Natural killer cell treated with Interleukin-12 subunit alpha and Interleukin-12 subunit beta and Interleukin-15 and Interleukin-18, amount 100 ng/mL, for 72 hours (primary cell): ENCODE measurements at regions not wholly inside any gene's neighbourhood (a gene's known extent, or its start where the extent isn't known, plus 50 kb on each side); places are given as distances from the start of the nearest gene placed in this dataset.
"Not testable (repeated sequence)": the region's sequence is repeated elsewhere in the genome, so short reads cannot be mapped to it uniquely, and the experiment has no call there.

Experiments
- ATAC-seq, 2 donors: fragments of 150-1000 bp; cut with Tn5 transposase in 1 of 2; sonication (Bioruptor Pico), chemical (Tn5 transposase) in 1 of 2; 2 replicates each; pipeline ENCODE4 v1.10.0; 2021
- DNase-seq: peaks from one replicate; pipeline ENCODE4 v3.0.0; 2022; ENCODE audit warnings: low spot score
- H3K27ac Mint-ChIP-seq, 2 donors: 1 replicate in 1 of 2; 2 replicates in 1 of 2; pipeline ENCODE4 v1.8.0; 2022; ENCODE audit warnings: mixed read lengths in 2 of 2, mild to moderate bottlenecking in 1 of 2, moderate library complexity in 1 of 2
- H3K27me3 Mint-ChIP-seq, 2 donors: 1 replicate in 1 of 2; 2 replicates in 1 of 2; pipeline ENCODE4 v1.8.0; 2022; ENCODE audit warnings: mixed read lengths in 2 of 2
- H3K36me3 Mint-ChIP-seq: one replicate; pipeline ENCODE4 v1.8.0; 2022; ENCODE audit warnings: mixed read lengths
- H3K4me1 Mint-ChIP-seq, 2 donors: 1 replicate in 1 of 2; 2 replicates in 1 of 2; pipeline ENCODE4 v1.8.0; 2022; ENCODE audit warnings: low read depth in 2 of 2, mixed read lengths in 2 of 2, mild to moderate bottlenecking in 1 of 2
- H3K4me3 Mint-ChIP-seq: one replicate; pipeline ENCODE4 v1.8.0; 2022; ENCODE audit warnings: mixed read lengths
- H3K9me3 Mint-ChIP-seq: 2 replicates; pipeline ENCODE4 v1.8.0; 2022; ENCODE audit warnings: mixed read lengths

DNA sequence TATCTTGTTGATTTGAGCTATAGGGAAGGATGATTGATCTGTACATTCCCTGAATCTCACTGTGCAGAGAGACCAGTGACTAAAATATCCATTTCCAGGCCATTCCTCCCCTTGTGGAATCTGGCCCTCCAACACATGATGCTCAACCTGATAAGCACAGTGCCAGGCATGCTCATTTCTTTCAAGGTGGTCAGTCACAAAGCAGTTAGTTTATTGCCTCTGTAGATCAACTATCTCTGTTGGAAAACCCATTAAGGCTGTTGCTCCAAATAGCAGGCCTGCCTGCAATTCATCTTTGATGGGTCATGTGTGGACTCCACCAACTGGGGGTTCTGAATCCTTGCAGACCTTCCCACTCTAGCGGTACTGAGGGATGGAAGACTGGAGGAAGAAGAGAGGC, 168.6 kb upstream of the FOXK1 start:
- H3K9me3 Mint-ChIP-seq: peaks cover 7% of the 10 kb centered on the region
- H3K27me3 Mint-ChIP-seq: peaks cover 3 to 12% of the 10 kb centered on the region in 2 donors
- H3K27ac Mint-ChIP-seq: no peak overlapping the region
- no peak overlapping the region for H3K4me3 Mint-ChIP-seq
- H3K36me3 Mint-ChIP-seq: no peaks in the 10 kb centered on the region
- no peak for DNase-seq
- no peaks in the 10 kb centered on the region for H3K4me1 Mint-ChIP-seq
- ATAC-seq: no peak

DNA sequence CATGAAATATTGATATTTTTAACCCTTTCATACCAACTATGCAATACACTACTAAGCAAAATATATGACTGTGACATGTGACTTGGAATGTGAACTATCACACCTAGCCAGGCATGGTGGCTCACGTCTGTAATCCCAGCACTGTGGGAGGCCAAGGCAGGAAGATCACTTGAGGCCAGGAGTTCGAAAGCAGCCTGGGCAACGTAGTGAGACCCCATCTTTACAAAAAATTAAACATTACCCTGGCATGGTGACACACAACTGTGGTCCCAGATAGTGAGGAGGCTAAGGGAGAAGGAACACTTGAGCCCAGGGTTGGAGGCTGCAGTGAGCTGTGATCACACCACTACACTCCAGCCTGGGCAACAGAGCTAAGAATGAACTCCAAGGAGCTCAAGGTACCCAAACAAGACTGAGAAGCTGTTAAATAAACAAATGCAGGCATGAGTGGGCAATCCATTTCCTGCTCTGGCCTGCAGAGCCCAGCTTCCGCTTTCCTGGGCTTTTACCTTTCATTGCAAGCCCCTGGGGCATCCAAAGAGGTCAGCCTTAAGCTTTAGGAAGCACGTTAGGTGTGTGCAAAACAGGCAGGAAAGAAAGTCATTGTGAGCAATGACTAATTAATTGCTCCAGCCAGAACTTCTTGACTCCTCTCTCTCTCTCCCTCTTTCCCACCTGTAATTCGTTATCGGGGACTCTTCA, 162.1 kb upstream of the FOXK1 start:
- Mint-ChIP-seq H3K4me1 (no peaks in the 10 kb centered on the region), H3K27ac (no peak overlapping the region), H3K4me3 (no peak overlapping the region), H3K27me3 (peaks cover 5 to 25% of the 10 kb centered on the region in 2 donors), H3K36me3 (no peaks in the 10 kb centered on the region), H3K9me3 (no peaks in the 10 kb centered on the region)
- no peak for ATAC-seq
- no peak for DNase-seq

DNA sequence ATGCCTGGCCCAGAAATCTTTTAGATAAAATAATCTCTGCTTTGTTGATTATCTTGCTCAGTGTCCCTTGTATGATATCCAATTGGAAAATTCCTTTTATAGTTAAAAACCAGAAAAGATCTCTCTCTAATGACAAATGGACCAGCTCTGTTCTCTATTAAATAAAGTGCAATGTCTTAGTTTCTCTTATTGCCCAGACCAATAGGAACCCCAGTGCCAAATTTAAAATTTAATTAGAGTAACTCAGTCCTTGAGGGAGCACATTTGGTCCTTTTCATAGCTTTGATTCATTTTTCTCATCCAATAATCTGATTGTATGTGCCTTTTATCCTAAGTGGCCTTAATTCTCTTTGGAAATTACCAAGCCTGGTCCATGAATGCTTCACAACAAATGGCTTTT, 158.9 kb upstream of the FOXK1 start:
- ATAC-seq (no peak), DNase-seq (no peak)
- H3K4me1 Mint-ChIP-seq: no peaks in the 10 kb centered on the region
- peaks cover 11 to 27% of the 10 kb centered on the region in 2 donors for H3K27me3 Mint-ChIP-seq
- H3K27ac Mint-ChIP-seq: no peak overlapping the region
- no peaks in the 10 kb centered on the region for H3K9me3 Mint-ChIP-seq
- H3K36me3 Mint-ChIP-seq: no peaks in the 10 kb centered on the region
- no peak overlapping the region for H3K4me3 Mint-ChIP-seq

DNA sequence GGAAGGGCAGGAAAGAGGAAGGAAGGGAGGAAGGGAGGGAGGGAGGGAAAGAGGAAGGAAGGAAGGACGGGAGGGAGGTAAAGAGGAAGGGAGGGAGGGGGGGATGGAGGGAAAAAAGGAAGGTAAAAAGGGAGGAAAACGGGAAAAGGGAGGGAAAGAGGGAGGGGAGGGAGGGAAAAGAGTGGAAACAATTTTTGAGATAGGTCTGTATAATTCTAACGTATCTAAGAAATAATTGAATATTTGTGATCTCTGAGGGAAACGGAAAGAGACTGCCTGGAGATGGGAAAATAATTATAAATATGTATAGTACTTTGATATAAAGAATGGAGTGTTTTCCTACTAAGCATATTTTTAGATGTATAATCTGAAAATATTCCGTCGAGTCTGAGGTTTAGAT, 158.2 kb upstream of the FOXK1 start:
- peaks cover 9 to 27% of the 10 kb centered on the region in 2 donors for H3K27me3 Mint-ChIP-seq
- ATAC-seq: no peak
- DNase-seq: no peak
- H3K9me3 Mint-ChIP-seq: no peaks in the 10 kb centered on the region
- H3K27ac Mint-ChIP-seq: no peak overlapping the region
- H3K4me3 Mint-ChIP-seq: no peak overlapping the region
- H3K4me1 Mint-ChIP-seq: no peaks in the 10 kb centered on the region
- H3K36me3 Mint-ChIP-seq: no peaks in the 10 kb centered on the region

DNA sequence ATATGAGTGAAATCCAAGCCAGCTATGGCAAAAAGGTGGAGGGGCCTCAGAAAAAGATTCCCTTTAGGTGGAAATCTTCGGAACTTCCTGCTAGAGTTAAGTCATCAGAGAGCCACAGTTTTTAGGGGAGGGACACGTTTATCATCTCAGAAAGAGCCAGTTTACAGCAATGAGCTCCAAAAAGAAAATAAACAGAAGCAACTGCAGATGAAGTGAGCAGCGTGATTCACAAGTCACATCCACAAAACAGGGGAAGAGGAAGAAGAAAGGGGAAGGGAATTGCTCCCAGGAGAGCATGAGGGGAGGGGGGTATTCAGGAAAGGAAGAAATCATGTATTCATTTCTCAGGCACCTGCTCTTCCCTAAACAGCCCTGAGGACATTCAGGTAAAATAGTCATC, 156.2 kb upstream of the FOXK1 start:
- H3K27me3 Mint-ChIP-seq: peaks cover 12 to 30% of the 10 kb centered on the region in 2 donors
- H3K9me3 Mint-ChIP-seq: no peaks in the 10 kb centered on the region
- ATAC-seq (no peak), DNase-seq (no peak)
- H3K4me1 Mint-ChIP-seq: no peaks in the 10 kb centered on the region
- no peak overlapping the region for H3K27ac Mint-ChIP-seq
- no peak overlapping the region for H3K4me3 Mint-ChIP-seq
- H3K36me3 Mint-ChIP-seq: no peaks in the 10 kb centered on the region

DNA sequence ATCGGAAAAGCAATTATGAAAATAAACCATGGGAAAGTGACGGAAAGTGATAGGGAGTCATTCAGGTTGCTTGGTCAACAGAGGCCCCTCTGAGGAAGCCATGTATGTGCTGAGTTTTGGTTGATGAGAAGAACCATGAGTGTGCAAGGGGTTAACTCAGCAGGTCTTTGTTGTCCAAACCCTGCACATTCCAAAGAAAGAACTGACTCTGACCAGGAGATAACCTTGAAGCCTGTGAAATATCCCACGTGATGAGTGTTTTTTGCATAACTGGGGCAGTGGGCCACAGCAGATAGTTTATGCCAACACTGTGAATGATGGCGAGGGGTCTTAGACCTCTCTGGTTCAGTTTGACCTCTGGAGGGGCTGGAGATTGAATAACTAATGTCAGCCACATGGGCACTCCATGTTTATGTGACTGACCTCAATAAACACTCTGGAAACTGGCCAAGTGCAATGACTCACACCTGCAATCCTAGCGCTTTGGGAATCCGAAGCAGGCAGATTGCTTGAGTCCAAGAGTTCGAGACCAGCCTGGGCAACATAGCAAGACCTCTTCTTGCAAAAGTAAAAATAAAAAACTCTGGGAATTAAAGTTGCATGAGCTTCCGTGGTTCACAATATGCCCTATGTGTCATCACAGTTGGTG, 154.0 kb upstream of the FOXK1 start:
- H3K27ac Mint-ChIP-seq: no peak overlapping the region
- no peak for ATAC-seq
- peaks cover 12 to 24% of the 10 kb centered on the region in 2 donors for H3K27me3 Mint-ChIP-seq

DNA sequence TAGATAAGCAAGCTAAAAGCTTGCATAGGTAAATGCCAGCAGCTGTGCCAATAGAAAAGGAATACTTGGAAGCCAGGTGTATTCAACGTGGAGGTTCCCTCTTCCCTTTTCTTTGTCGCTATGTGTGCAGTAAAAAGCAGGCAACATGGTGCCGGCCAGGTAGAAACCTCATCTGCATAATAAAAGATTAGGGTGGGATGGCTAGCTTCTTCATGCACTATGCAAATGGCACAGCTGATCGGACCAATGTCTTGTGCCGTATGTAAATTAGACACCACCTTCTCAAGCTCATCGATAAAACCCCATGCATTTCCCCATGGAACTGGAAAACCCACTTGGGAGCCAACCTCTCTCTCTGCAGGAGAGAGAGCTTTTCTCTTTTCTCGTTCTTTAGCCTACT, 150.9 kb upstream of the FOXK1 start:
- Mint-ChIP-seq H3K4me1 (no peaks in the 10 kb centered on the region), H3K36me3 (no peaks in the 10 kb centered on the region), H3K4me3 (no peak overlapping the region), H3K27ac (no peak overlapping the region), H3K27me3 (peaks cover 8 to 15% of the 10 kb centered on the region in 2 donors), H3K9me3 (no peaks in the 10 kb centered on the region)
- no peak for ATAC-seq
- no peak for DNase-seq

More for the DNA sequence above, 154.0 kb upstream of the FOXK1 start:
- Mint-ChIP-seq H3K4me1 (no peaks in the 10 kb centered on the region), H3K4me3 (no peak overlapping the region), H3K36me3 (no peaks in the 10 kb centered on the region), H3K9me3 (no peaks in the 10 kb centered on the region)
- no peak for DNase-seq

DNA sequence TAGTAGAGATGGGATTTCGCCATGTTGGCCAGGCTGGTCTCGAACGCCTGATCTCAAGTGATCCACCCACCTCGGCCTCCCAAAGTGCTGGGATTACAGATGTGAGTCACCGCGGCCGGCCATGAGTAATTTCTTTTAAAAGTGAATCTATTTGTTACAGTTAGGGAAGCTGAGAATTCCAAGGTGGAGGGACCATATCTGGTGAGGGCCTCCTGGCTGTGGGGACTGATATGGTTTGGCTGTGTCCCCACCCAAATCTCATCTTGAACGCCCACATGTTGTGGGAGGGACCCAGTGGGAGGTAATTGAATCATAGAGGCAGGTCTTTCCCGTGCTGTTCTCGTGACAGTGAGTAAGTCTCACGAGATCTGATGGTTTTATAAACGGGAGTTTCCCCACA, 148.8 kb upstream of the FOXK1 start:
- not testable (repeated sequence) for H3K4me1 Mint-ChIP-seq, DNase-seq, H3K4me3 Mint-ChIP-seq, H3K9me3 Mint-ChIP-seq, ATAC-seq, H3K27ac Mint-ChIP-seq, H3K36me3 Mint-ChIP-seq
- peaks cover 8 to 15% of the 10 kb centered on the region in 2 donors for H3K27me3 Mint-ChIP-seq

DNA sequence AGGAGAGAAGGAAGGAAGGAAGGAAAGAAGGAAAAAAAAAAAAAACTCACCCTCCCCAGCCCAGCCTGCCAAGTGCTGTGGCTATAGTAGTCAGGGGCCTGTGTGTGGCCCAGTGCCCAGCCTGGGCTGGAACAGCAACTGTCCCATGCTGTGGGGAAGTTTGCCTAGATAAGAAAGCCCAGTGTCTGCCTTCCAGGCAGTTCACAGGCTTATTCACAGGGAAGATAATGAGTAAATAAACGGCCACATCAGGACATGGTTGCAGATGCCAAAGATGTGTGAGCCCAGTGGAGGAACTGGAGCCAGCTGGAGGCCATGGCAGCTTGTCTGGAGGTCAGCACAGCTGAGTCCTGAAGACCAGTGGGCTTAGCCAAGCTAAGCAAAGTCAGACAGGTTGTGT, 132.4 kb upstream of the FOXK1 start:
- DNase-seq: no peak
- Mint-ChIP-seq H3K27ac (no peak overlapping the region), H3K9me3 (peaks cover 12% of the 10 kb centered on the region), H3K4me3 (no peak overlapping the region), H3K4me1 (no peaks in the 10 kb centered on the region), H3K27me3 (peaks cover 11 to 26% of the 10 kb centered on the region in 2 donors), H3K36me3 (peaks cover 11% of the 10 kb centered on the region)
- no peak for ATAC-seq

DNA sequence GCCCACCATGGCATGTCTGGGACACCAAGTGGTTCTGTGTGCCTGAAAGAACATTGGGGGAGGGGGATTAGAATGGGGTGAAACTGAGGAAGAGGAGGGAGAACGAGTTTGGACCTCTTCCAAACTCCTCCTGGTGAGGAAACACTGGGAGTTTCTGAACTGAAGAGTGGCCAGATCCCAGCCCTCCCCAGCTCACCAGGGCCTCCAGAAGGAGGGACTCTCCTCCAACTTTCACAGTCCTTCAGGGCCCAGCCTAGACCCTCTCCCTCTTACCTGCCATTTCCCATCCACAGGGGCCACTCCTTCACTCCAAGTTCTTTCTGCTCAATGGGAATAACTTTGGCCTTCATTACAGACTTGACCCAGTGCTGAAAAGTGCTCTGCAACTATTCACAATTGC, 132.0 kb upstream of the FOXK1 start:
- Mint-ChIP-seq H3K36me3 (peaks cover 11% of the 10 kb centered on the region), H3K9me3 (peaks cover 12% of the 10 kb centered on the region), H3K4me3 (no peak overlapping the region), H3K27ac (no peak overlapping the region), H3K27me3 (peaks cover 11 to 30% of the 10 kb centered on the region in 2 donors), H3K4me1 (no peaks in the 10 kb centered on the region)
- no peak for ATAC-seq
- no peak for DNase-seq

DNA sequence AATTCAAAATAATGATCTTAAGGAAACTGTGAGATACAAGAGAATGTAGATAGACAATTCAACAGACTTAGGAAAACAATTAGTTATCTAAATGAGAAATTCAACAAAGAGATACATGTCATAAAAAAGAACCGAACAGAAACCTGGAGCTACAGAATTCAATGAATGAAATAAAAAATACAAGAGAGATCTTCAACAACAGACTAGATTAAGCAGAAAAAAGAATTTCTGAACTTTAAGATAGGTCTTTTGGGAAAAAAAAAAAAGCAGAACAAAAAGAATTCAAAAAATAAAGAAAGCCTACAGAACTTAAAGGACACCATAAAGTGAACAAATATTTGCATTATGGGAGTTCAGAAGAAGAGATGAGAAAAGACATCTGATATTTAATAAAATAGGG, 129.1 kb upstream of the FOXK1 start:
- peaks cover 14 to 47% of the 10 kb centered on the region in 2 donors for H3K27me3 Mint-ChIP-seq

DNA sequence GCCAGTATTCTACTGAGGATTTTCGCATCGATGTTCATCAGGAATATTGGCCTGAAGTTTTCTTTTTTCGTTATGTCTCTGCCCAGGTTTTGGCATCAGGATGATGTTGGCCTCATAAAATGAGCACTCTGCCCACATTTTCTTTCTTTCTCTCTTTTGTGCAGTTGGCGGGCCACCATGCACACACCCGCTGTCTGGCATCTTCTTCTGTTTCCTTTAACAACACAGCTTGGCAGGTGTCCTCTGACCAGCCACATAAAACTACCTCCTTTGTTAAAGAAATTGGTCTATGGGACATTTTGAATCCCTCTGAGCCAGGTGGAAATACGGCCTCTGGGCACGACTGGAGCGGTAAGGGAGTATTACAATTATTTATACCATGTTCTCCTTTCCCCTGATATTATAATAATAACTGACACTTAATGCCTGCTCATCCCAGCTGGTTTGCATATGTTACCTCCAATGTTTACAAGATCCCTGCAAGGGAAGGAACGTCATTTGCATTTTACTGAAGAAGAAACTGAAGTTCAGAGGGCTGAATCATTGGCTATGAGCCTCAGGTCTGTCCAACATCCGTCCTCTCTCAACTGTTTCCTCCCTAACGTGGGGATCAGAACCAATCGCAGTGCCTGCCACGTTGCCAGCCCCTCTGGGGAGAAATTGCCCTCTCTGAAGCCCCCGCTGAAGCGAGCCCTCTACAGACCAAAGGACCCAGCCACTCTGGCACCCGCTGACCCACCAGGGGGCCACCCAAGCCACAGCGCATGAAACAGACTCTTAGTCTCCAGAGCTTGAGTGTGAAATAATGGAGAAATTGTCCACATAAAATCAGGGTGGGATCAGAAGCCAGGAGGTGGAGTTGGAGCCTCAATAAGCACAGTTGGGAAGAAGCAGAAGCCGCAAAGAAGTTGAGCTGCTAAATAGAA, 125.0 kb upstream of the FOXK1 start:
- H3K36me3 Mint-ChIP-seq: peaks cover 11% of the 10 kb centered on the region
- ATAC-seq (no peak), DNase-seq (no peak)
- peaks cover 12 to 50% of the 10 kb centered on the region in 2 donors for H3K27me3 Mint-ChIP-seq
- peaks cover 12% of the 10 kb centered on the region for H3K9me3 Mint-ChIP-seq
- no peaks in the 10 kb centered on the region for H3K4me1 Mint-ChIP-seq
- no peak overlapping the region for H3K27ac Mint-ChIP-seq
- H3K4me3 Mint-ChIP-seq: no peak overlapping the region

More for the DNA sequence above, 129.1 kb upstream of the FOXK1 start:
- no peak for DNase-seq
- Mint-ChIP-seq H3K4me3 (no peak overlapping the region), H3K27ac (no peak overlapping the region), H3K36me3 (peaks cover 11% of the 10 kb centered on the region), H3K9me3 (peaks cover 12% of the 10 kb centered on the region), H3K4me1 (no peaks in the 10 kb centered on the region)
- no peak for ATAC-seq

DNA sequence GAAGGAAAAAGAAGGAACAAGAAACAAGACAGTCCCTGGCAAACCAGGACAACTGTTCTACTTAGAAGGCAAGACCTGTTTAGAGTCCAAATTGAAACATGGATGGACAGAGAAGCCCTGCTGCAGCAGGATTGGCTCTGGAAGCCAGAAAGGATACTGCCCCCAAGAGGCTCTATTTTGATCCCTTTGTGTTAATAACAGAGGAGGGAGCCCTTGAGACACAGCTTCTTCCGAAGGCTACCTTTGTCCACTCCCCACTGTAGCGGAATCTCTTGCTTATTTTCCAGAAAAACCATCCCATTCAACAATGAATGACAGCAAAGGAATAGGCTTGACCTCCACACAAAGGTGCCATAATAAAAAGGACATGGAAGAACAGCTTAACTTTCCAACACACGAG, 120.3 kb upstream of the FOXK1 start:
- DNase-seq: no peak
- Mint-ChIP-seq H3K9me3 (no peaks in the 10 kb centered on the region), H3K27me3 (peaks cover 18 to 30% of the 10 kb centered on the region in 2 donors), H3K4me1 (no peaks in the 10 kb centered on the region), H3K36me3 (no peaks in the 10 kb centered on the region), H3K4me3 (no peak overlapping the region), H3K27ac (no peak overlapping the region)
- no peak for ATAC-seq

DNA sequence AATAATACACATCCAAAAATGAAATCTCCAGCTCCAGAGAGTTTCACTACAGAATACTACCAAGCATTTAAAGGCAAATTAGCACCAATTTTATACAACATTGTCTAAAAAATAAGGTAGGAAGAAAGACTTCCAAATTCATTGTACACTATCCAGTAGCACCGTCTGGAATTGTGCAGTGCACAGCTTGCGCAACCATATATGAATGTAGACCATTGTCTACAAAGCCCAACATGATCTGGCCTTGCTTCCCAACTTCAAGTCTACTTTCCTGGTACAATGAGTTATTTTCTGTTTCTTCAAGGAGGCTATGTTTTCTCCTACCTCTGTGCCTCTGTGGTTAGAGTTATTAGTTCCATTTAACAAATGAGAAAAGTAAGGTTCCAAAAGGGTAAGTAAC, 115.4 kb upstream of the FOXK1 start:
- DNase-seq (no peak), ATAC-seq (no peak)
- no peaks in the 10 kb centered on the region for H3K9me3 Mint-ChIP-seq
- H3K27ac Mint-ChIP-seq: no peak overlapping the region
- H3K36me3 Mint-ChIP-seq: no peaks in the 10 kb centered on the region
- H3K4me3 Mint-ChIP-seq: no peak overlapping the region
- no peaks in the 10 kb centered on the region for H3K4me1 Mint-ChIP-seq
- peaks cover 15 to 16% of the 10 kb centered on the region in 2 donors for H3K27me3 Mint-ChIP-seq
